ENCODE measurements at regions not wholly inside any gene's neighbourhood (a gene's known extent, or its start where the extent isn't known, plus 50 kb on each side); places are given as distances from the start of the nearest gene placed in this dataset.

DNA sequence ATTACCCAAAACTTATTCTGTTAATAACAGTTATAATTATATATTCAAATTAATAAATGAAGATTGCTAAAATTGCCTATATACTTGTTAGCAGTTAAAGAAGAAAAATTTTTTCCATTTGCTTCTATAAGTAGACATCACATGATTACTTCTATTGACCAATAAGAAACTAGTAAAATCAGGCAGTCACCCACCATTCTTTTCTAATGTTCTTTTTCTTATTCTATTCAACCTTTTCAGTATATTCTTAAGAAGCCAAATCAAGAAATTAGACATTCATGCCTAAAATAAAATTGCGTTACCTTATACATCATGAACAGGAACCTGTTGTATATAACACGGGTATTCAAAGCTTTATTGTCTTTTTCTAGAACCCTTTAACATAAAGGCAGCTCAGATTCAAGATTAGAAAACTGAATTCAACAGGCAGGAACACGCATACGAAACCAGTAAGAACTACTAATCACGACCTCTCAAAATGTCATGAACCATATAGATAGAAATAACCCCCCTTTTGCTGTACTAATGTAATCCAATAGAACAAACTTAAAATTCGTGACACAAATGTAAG, 568.1 kb upstream of the DIPK2B start:
- Histone ChIP-seq H3K9me1 (replicated peaks; ENCODE audit: control insufficient read depth, extremely low read depth, insufficient read depth, low read length) (no peaks in the 10 kb centered on the region), H3K36me3 (ENCODE audit: control insufficient read depth in 2 of 2, extremely low read depth in 1 of 2, insufficient read depth in 2 of 2, low read length in 2 of 2) (peaks cover 0 to 6% of the 10 kb centered on the region in 2 experiments), H3K79me2 (ENCODE audit: control insufficient read depth, insufficient read depth, low read length) (peaks cover 89% of the 10 kb centered on the region), H3K27me3 (ENCODE audit: control insufficient read depth in 2 of 2, insufficient read depth in 2 of 2, low read length in 2 of 2) (no peaks in the 10 kb centered on the region), H3K4me3 (replicated peaks in 1 of 3; ENCODE audit: insufficient read depth in 1 of 3, low read depth in 1 of 3, low read length in 3 of 3) (peak overlapping the region; percentile 55 to 100 (median 93)), H3K4me1 (ENCODE audit: control insufficient read depth, extremely low read depth, insufficient read depth, low read length) (peaks cover 39% of the 10 kb centered on the region), H4K20me1 (replicated peaks; ENCODE audit: control insufficient read depth, extremely low read depth, insufficient read depth, low read length) (no peaks in the 10 kb centered on the region), H3K27ac (ENCODE audit: insufficient read depth, low read depth, low read length) (peak overlapping the region; percentile 87), H3K9me3 (replicated peaks; ENCODE audit: control insufficient read depth, insufficient read depth, low read length) (no peaks in the 10 kb centered on the region), H3K4me2 (ENCODE audit: insufficient read depth, low read length) (peak overlapping the region; percentile 98), H2AFZ (ENCODE audit: low read depth, low read length) (no peak overlapping the region), H3K9ac (replicated peaks; ENCODE audit: extremely low read depth, insufficient read depth, low read length) (peak overlapping the region; percentile 99)
- BruUV-seq (replicated peaks) = no TSS peak
- dilution Hi-C loops (cut with MboI; ENCODE audit: extremely low pct_ligation_motif_present, low sequenced_read_pairs) = no loop called here
- CTCF ChIA-PET = interaction anchor here (2.8 kb wide), 1 partner anchor 10 kb away, joined by 12 read pairs; no protein-coding TSS in a partner anchor
- intact Hi-C loops (cut with micrococcal nuclease) = no loop called here
- POLR2A ChIA-PET = interaction anchor here (0.9 to 3.1 kb wide), 3 partner anchors 9 to 38 kb away, joined by 3 to 14 read pairs (median 4); no protein-coding TSS in a partner anchor
- DNase-seq (ENCODE audit: low read depth, low spot score) (no peak), FAIRE-seq (no peak)
- TF ChIP-seq GATA2 (IDR thresholded peaks at IDR 0.05; ENCODE audit: insufficient read depth, insufficient read length, low read depth, low read length) = no peak
- no peak for TF ChIP-seq MYC (IDR thresholded peaks at IDR 0.05; ENCODE audit: low read depth, low read length)
- TF ChIP-seq FOS (IDR thresholded peaks at IDR 0.05; ENCODE audit: borderline replicate concordance, insufficient read depth, low read length) = no peak
- no peak for TF ChIP-seq CTCF (IDR thresholded peaks at IDR 0.05; ENCODE audit: extremely low read depth in 1 of 2, insufficient read depth in 1 of 2, low read depth in 1 of 2, low read length in 2 of 2)
- no peak for TF ChIP-seq EZH2 (IDR thresholded peaks at IDR 0.05; ENCODE audit: borderline replicate concordance, low read depth, low read length, severe bottlenecking)
- TF ChIP-seq POLR2AphosphoS5 (IDR thresholded peaks at IDR 0.05; ENCODE audit: insufficient read depth, low read depth, low read length) = peak; percentile 32
- no peak for TF ChIP-seq JUN (IDR thresholded peaks at IDR 0.05; ENCODE audit: borderline replicate concordance, insufficient read depth, insufficient read length, low read depth)
